HCT116 (cell line): ENCODE measurements at regions not wholly inside any gene's neighbourhood (a gene's known extent, or its start where the extent isn't known, plus 50 kb on each side); places are given as distances from the start of the nearest gene placed in this dataset.

Source experiments
- ATAC-seq: fragments of 200-7000 bp; cut with Tn5 transposase; 2 replicates; pipeline ENCODE4 v1.9.1; 2020; ENCODE audit warnings: mild to moderate bottlenecking, moderate library complexity
- BruUV-seq: library from RNA; stranded (reverse); fragments of 400-500 nt; replicated peaks from 2 replicates; lab custom pipeline; 2021; lab: Mats Ljungman, UMichigan
- CTCF ChIA-PET: fragments of 300-600 bp; sonication (Branson Sonifier 250); formaldehyde crosslinking; loops from one replicate; lab custom pipeline; 2021; ENCODE audit warnings: antibody characterized with exemption; lab: Charles Lee
- POLR2A ChIA-PET: fragments of 300-600, 350-600 bp; sonication (Branson Sonifier 250); formaldehyde crosslinking; loops from one replicate; lab custom pipeline; 2021; ENCODE audit warnings: antibody characterized with exemption; lab: Charles Lee
- RAD21 ChIA-PET, 2 experiments: fragments of 300-600 bp; sonication (Branson Sonifier 250); formaldehyde crosslinking; loops; one replicate each; lab custom pipeline; 2023; ENCODE audit warnings: low total read pairs in 2 of 2; ENCODE audit not compliant: uncharacterized antibody in 2 of 2, unreplicated experiment in 2 of 2, low non-redundant PET in 1 of 2; lab: Charles Lee
- DNase-seq: peaks from one replicate; pipeline ENCODE4 v3.0.0-alpha.2; 2010; ENCODE audit warnings: low read depth, low spot score
- H2AFZ ChIP-seq: fragments of 200-600 bp; shearing (Covaris generic), sonication (generic); 2 replicates; pipeline ENCODE4 v1.6.1; 2017; ENCODE audit warnings: low read depth, mixed run types, mixed read lengths, antibody characterized with exemption, low read length; ENCODE audit not compliant: poor library complexity, severe bottlenecking
- H3K27ac ChIP-seq: 2 replicates; pipeline ENCODE4 v1.5.1; 2012; ENCODE audit warnings: low read depth, low read length
- H3K27me3 ChIP-seq: fragments of 200-600 bp; sonication (generic); 2 replicates; pipeline ENCODE4 v1.6.1; 2016; ENCODE audit warnings: mixed run types, low read length, mixed read lengths; ENCODE audit not compliant: insufficient read depth
- H3K36me3 ChIP-seq, 2 experiments: fragments of 200-500 bp in 1 of 2; fragments of 200-600 bp in 1 of 2; sonication (Bioruptor generic) in 1 of 2; sonication (generic) in 1 of 2; 2 replicates each; pipeline versions ENCODE4 v1.5.1 to v1.6.1; 2014 to 2016; ENCODE audit warnings: low read length in 2 of 2, inconsistent platforms in 1 of 2, mixed read lengths in 1 of 2, mixed run types in 1 of 2; ENCODE audit not compliant: insufficient read depth in 2 of 2, control insufficient read depth in 1 of 2
- H3K4me1 ChIP-seq, 2 experiments: fragments of 200-600 bp in 1 of 2; sonication (generic) in 1 of 2; 2 replicates each; pipeline versions ENCODE4 v1.5.1 to v1.6.1; 2012 to 2017; ENCODE audit warnings: low read length in 2 of 2, inconsistent platforms in 1 of 2, mild to moderate bottlenecking in 1 of 2, mixed read lengths in 1 of 2, mixed run types in 1 of 2, moderate library complexity in 1 of 2; ENCODE audit not compliant: insufficient read depth in 2 of 2, control insufficient read depth in 1 of 2
- H3K4me2 ChIP-seq: fragments of 200-600 bp; sonication (generic); 2 replicates; pipeline ENCODE4 v1.6.1; 2017; ENCODE audit warnings: mixed run types, low read length, mixed read lengths
- H3K4me3 ChIP-seq, 2 experiments: fragments of 200-600 bp in 1 of 2; sonication (generic) in 1 of 2; replicated peaks in 1 of 2; 2 replicates each; pipeline ENCODE4 v1.5.1; 2011 to 2016; ENCODE audit warnings: low read length in 2 of 2, control low read depth in 1 of 2, low read depth in 1 of 2, mild to moderate bottlenecking in 1 of 2, mixed read lengths in 1 of 2, mixed run types in 1 of 2
- H3K79me2 ChIP-seq: fragments of 200-600 bp; sonication (generic); 2 replicates; pipeline ENCODE4 v1.6.1; 2017; ENCODE audit warnings: mild to moderate bottlenecking, mixed run types, low read length, moderate library complexity, mixed read lengths; ENCODE audit not compliant: insufficient read depth
- H3K9ac ChIP-seq: fragments of 200-600 bp; sonication (generic); 2 replicates; pipeline ENCODE4 v1.6.1; 2016; ENCODE audit warnings: low read length, mixed read lengths
- H3K9me2 ChIP-seq: fragments of 200-600 bp; sonication (generic), shearing (Covaris generic); 2 replicates; pipeline ENCODE4 v1.6.1; 2017; ENCODE audit warnings: mixed run types, mild to moderate bottlenecking, moderate library complexity; ENCODE audit not compliant: insufficient read depth
- H3K9me3 ChIP-seq, 2 experiments: fragments of 200-500 bp in 1 of 2; fragments of 200-600 bp in 1 of 2; sonication (Bioruptor generic) in 1 of 2; sonication (generic) in 1 of 2; 2 replicates each; pipeline ENCODE4 v1.6.1; 2014 to 2017; ENCODE audit warnings: low read length in 2 of 2, mixed read lengths in 2 of 2, inconsistent platforms in 1 of 2, low read depth in 1 of 2, mild to moderate bottlenecking in 1 of 2, mixed run types in 1 of 2, moderate library complexity in 1 of 2; ENCODE audit not compliant: control insufficient read depth in 1 of 2, insufficient read depth in 1 of 2
- H4K20me1 ChIP-seq: fragments of 200-600 bp; sonication (generic), shearing (Covaris generic); 2 replicates; pipeline ENCODE4 v1.6.1; 2017; ENCODE audit warnings: mixed run types, mild to moderate bottlenecking, moderate library complexity; ENCODE audit not compliant: insufficient read depth
- CBX3 ChIP-seq: IDR thresholded peaks from 2 replicates; pipeline ENCODE4 v1.6.1; 2012; ENCODE audit warnings: low read depth
- CEBPB ChIP-seq: IDR thresholded peaks from 2 replicates; pipeline ENCODE4 v1.6.1; 2012; ENCODE audit warnings: low read depth
- EGR1 ChIP-seq: IDR thresholded peaks from 2 replicates; pipeline ENCODE4 v1.6.1; 2012; ENCODE audit warnings: low read depth
- ELF1 ChIP-seq: IDR thresholded peaks from 2 replicates; pipeline ENCODE4 v1.6.1; 2012; ENCODE audit warnings: low read depth, borderline replicate concordance
- EZH2phosphoT487 ChIP-seq: fragments of 200-600 bp; IDR thresholded peaks from 2 replicates; pipeline ENCODE4 v1.6.1; 2018; ENCODE audit warnings: antibody characterized with exemption, borderline replicate concordance
- FOSL1 ChIP-seq: IDR thresholded peaks from 2 replicates; pipeline ENCODE4 v1.6.1; 2012; ENCODE audit warnings: low read depth
- JUND ChIP-seq: IDR thresholded peaks from 2 replicates; pipeline ENCODE4 v1.6.1; 2012
- POLR2A ChIP-seq: IDR thresholded peaks from 2 replicates; pipeline ENCODE4 v1.7.0; 2011; ENCODE audit warnings: borderline replicate concordance; ENCODE audit not compliant: insufficient read depth, insufficient read length; ENCODE audit errors: extremely low read depth
- RAD21 ChIP-seq: IDR thresholded peaks from 2 replicates; pipeline ENCODE4 v1.6.1; 2012; ENCODE audit warnings: low read depth, mild to moderate bottlenecking
- SIN3A ChIP-seq: IDR thresholded peaks from 2 replicates; pipeline ENCODE4 v1.6.1; 2012; ENCODE audit warnings: low read depth
- TCF7L2 ChIP-seq: IDR thresholded peaks from 2 replicates; pipeline ENCODE4 v1.7.0; 2011; ENCODE audit warnings: borderline replicate concordance, inconsistent platforms; ENCODE audit not compliant: insufficient read depth, insufficient read length; ENCODE audit errors: extremely low read depth
- ZFX ChIP-seq: fragments of 450-650 bp; IDR thresholded peaks from 2 replicates; pipeline ENCODE4 v1.6.1; 2017
- ZNF274 ChIP-seq: fragments of 200-500 bp; sonication (Bioruptor generic); IDR thresholded peaks from 2 replicates; pipeline ENCODE4 v1.6.1; 2014; ENCODE audit warnings: mild to moderate bottlenecking, low read depth, low read length, inconsistent platforms
- intact Hi-C: fragments of 100-400 bp; cut with micrococcal nuclease; formaldehyde crosslinking; loops from 2 replicates; pipeline ENCODE4 v1.10.0; 2022
- TF ChIP-seq, protein P1 (sequence below): IDR thresholded peaks from 2 replicates; pipeline ENCODE4 v1.6.1; 2012
- TF ChIP-seq, protein P2 (sequence below): IDR thresholded peaks from 2 replicates; pipeline ENCODE4 v1.6.1; 2012

DNA sequence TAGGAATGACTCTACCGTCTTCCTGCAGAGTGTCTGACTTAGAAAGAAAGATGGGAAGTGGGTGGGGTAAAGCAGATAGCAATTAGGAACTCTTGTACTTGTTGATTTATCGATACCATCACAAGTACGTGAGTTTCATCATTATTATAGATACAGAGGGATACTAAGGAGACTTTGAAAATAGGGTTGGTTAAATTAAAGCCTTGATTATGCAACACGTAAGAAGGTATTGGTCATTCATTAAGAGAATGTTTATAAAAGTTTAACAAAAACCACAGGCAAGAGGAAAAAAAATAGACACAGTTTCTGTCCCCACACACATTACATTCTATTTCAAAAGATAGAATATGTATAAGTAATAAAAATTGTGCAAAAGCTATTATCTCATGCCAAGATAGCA is 65.9 kb upstream of the UGT2B7 start:
- Histone ChIP-seq H2AFZ (no peak overlapping the region), H3K27me3 (no peaks in the 10 kb centered on the region), H3K79me2 (no peaks in the 10 kb centered on the region), H3K4me2 (no peak overlapping the region), H4K20me1 (no peaks in the 10 kb centered on the region), H3K4me3 (no peak overlapping the region), H3K9ac (no peak overlapping the region), H3K9me2 (no peaks in the 10 kb centered on the region), H3K4me1 (no peaks in the 10 kb centered on the region), H3K9me3 (no peaks in the 10 kb centered on the region), H3K27ac (no peak overlapping the region), H3K36me3 (no peaks in the 10 kb centered on the region)
- no peak for TF ChIP-seq ELF1
- TF ChIP-seq TCF7L2 = no peak
- TF ChIP-seq EZH2phosphoT487 = no peak
- TF ChIP-seq, protein P1, sequence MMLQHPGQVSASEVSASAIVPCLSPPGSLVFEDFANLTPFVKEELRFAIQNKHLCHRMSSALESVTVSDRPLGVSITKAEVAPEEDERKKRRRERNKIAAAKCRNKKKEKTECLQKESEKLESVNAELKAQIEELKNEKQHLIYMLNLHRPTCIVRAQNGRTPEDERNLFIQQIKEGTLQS = no peak
- no peak for TF ChIP-seq RAD21
- no peak for TF ChIP-seq CEBPB
- TF ChIP-seq CBX3 = no peak
- TF ChIP-seq SIN3A = no peak
- no peak for TF ChIP-seq POLR2A
- TF ChIP-seq, protein P2, sequence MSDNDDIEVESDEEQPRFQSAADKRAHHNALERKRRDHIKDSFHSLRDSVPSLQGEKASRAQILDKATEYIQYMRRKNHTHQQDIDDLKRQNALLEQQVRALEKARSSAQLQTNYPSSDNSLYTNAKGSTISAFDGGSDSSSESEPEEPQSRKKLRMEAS = no peak
- TF ChIP-seq JUND = no peak
- TF ChIP-seq FOSL1 = no peak
- TF ChIP-seq ZFX = no peak
- no peak for TF ChIP-seq EGR1
- TF ChIP-seq ZNF274 = no peak
- intact Hi-C loops = no loop called here
- DNase-seq (no peak), ATAC-seq (no peak)
- ChIA-PET POLR2A (no interaction called here), CTCF (no interaction called here), RAD21 (no interaction called here)
- BruUV-seq = no TSS peak
